NCI-H748 (cell line): ENCODE measurements at regions not wholly inside any gene's neighbourhood (a gene's known extent, or its start where the extent isn't known, plus 50 kb on each side); places are given as distances from the start of the nearest gene placed in this dataset.

Experiments used
- DNase-seq: peaks from one replicate; lab custom pipeline; 2025; ENCODE audit not compliant: unreplicated experiment; lab: John Stamatoyannopoulos, UW

GRCh38 chr4:182142176-182143085, 100.8 kb upstream of the TENM3 start:
- peak; percentile 68 for DNase-seq

DNA sequence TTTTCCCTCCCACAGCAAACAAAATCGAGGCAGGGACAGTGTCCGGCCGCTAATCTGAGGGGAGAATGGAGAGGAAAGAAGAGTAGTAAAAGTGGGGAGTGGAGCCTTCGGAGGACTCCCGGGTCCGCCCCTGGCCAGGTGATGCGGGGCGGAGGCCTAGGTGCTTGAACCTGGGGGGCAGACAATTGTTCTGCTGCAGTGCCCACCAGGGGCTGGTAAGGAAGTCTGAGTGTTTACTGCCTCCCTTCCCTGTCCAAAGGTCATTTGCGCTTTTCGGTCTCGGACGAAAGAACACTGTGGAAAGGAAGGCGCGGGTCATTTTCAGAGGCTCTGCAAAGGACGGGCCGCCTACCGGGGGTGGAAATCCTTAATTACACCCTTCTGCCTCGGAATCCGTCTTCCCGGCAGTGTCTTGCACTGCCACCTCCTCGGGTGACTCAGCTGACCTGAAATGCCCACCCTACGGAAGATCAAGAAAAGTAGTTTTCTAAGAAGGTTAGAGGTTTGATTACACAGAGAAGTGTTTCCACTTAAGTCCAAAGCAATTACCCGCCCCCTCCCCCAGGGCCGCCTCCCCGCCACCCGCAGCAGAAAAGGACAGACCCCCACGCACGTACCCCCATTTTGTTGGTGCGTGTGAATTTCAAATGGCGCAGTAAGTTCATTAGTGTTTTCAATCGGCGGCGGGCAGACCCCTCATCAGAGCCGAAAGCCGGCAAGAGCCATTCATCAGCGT, 99.9 kb upstream of the TENM3 start:
- DNase-seq = peak; percentile 51

- DNase-seq = peak; percentile 86
Measured at GRCh38 chr4:182143822-182144625, 99.2 kb upstream of the TENM3 start.

- peak; percentile 75 for DNase-seq
Measured at GRCh38 chr4:182144626-182145333, 98.4 kb upstream of the TENM3 start.

GRCh38 chr4:182145334-182145905, 97.8 kb upstream of the TENM3 start:
- DNase-seq = peak; percentile 54

DNA sequence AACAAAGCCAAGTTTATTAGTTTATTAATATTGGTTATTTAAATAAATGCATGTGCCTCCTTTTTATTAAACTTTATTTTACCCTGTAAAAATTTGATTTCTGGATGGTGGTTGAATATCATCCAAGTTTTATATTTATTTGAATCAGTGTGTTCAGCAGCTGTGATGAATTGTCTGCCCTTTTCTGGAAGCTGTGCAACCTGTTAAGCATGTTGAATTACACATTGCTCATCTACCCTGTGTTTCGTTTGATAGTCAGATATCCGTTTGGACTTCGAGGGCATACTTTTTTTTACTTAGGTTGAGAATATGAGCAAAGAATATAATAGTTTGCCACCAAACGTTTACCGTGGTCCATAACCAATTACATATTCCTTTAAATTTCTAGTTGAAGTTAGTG, 95.8 kb upstream of the TENM3 start:
- DNase-seq = peak; percentile 22

DNA sequence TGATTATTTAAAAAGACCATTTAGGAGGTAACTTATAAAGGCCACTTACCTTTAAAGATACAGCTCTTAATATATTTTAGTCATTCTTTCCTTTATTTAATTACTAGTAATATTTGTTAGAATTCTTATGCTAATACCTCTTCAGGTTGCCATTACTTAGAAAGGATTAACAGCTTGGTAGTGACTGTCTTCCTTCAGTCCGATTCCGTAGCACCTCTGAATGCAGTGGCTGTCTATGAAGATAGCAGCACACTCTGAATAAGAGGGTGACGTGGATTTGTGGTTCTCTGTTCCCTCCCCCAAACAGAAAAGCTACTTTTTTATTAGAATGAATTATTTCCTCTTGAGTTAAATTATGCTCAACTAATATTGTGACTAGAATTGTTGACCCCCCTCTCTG, 92.6 kb upstream of the TENM3 start:
- DNase-seq = no peak

DNA sequence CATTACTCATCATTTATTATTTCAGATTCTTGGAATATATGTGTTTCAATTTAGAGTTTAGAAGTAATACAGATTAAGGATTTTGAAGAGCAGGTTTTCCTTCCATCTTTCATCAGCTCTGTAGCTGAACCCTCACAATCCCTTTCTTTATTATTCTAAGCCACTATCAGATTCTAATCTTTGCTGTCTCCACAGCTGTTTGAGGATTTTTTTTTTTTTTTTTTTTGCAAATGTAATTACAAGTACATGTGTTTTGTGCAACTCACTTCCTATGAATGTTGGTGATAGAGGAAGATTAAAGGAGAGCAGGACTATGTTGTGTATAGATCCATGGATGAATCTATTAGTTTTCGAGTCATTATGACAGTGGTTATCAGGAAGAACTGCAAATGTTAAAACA, 87.4 kb upstream of the TENM3 start:
- DNase-seq = no peak

- no peak for DNase-seq
Measured at GRCh38 chr4:182163180-182163579, 80.0 kb upstream of the TENM3 start.

DNA sequence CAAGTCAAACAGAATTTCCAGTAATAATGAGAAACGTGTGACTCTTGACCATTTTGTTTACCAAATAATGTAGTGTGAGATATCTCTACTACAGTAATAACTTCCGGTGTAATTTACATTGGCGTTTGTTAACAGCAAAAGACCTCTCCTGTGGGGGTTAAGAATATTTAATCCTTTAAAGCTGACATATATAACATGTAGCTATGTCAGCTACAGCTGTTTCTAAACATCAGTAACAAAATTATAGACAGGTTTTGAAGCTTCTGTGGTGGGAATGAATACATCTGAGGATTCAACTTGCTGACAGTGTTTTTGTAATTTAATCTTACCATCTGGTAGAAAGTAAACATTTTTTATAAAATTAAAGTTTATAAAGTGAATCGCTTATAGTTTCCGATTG, 73.6 kb upstream of the TENM3 start:
- DNase-seq = no peak

- no peak for DNase-seq
Measured at GRCh38 chr4:182169987-182170386, 73.2 kb upstream of the TENM3 start.

GRCh38 chr4:182170417-182170935, 72.7 kb upstream of the TENM3 start:
- DNase-seq = no peak

- DNase-seq = peak; percentile 17
Measured at GRCh38 chr4:182174979-182175378, 68.2 kb upstream of the TENM3 start.

DNA sequence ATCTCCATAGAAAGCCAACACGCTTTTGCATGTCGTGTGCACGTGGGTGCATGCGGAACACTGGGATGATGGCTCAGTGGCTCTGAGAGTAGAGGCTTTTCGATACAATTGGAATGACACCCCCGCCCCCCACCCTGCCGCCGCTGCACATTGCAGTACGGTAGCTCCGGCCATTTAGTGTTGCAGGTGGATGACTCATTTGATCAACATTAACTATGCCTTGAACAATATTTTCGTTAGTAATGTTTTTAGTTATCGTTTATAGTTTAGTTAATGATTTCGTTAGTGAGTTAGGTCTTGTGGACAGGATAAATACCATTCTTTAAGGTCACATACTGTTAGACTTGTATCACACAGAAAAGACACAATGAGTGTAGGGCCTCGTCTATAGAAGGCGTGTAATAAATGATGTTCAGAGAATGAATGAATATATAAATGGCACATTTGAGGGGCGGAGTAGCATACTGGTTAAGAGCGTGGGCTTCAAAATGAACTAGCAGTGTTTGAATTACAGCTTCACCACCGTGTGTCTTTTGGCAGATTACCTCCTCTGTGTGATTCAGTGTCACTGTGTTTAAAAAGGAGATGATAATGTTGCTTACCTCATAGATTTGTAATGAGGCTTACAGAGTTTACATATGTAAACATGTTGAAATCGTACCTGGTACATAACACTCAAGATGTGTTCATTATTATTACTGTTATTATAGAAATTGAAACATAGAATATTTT, 67.2 kb upstream of the TENM3 start:
- DNase-seq = peak; percentile 20

DNA sequence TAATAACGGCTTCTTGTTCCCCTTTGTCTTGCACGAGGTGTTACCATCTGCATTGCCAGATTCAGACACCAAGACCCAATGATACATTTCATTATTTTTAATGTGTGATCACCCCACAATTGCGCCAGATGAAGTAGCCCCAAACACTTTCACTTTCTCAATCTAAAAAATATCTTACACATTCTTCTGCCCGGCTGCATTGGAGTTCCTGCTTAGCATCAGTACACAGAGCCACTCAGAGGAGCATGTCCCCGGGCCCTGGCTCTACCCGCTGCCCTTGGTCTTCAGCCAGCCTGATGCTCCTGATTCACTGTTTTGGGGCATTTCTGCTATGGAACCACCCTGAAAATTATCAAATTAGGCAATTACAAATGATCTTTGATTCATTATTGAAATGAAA, 66.0 kb upstream of the TENM3 start:
- DNase-seq = no peak

GRCh38 chr4:182179105-182179504, 64.1 kb upstream of the TENM3 start:
- DNase-seq = peak; percentile 70

DNA sequence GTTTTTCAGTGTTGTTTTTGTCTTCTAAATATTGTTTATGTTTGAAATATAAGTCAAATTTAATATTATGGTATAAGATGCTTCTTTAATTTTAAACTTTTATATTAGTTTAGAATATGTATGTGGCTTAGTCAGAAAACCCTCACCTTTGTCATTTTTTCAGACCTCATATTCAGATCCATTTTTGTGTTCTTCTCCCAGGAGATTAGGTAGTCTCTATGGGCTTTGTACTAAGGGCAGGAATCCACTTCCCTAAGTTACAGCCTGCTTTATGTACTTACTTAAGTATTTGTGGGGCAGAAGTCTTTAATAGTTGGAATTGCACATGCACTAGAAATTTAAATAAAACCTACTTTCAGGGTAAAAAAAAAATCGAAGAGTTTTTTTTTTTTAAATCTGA, 63.5 kb upstream of the TENM3 start:
- no peak for DNase-seq

DNA sequence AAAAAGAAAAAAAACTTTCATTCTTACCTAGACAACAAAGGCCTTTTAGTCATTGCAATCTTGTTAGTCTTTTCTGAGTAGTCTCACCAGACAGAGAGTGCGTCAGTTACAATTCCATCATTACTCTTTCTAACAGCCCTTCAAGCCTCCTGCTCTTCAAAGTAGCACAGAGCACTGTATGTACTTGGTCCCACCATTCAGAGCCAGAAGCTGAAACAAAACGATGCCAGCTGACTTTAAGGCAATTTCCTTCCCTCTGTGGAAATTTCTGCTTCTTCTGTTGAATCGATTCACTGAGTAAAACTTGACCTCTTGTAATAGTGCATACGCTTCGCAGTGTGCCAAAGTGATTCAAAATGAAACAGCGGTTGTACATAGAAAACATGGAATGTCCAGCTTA, 57.7 kb upstream of the TENM3 start:
- no peak for DNase-seq

DNA sequence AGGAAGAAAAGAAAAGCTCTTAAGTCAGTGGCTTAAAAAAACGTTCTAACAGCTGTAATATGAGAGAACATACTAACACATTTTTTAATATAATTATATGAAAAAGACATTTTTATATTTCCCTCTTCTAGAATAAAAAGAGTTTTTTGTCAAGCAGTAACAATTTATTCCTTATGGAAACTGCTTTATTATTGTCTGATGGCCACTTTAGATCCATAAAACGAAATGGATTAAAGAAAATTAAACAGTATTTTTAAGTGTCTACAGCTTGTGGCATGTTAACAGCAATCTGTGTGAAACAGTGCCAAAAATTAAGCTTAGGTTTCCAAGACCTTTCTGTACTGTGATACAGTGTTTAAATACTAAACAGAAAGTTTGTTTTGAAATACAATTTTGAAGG, 55.5 kb upstream of the TENM3 start:
- DNase-seq = no peak

DNA sequence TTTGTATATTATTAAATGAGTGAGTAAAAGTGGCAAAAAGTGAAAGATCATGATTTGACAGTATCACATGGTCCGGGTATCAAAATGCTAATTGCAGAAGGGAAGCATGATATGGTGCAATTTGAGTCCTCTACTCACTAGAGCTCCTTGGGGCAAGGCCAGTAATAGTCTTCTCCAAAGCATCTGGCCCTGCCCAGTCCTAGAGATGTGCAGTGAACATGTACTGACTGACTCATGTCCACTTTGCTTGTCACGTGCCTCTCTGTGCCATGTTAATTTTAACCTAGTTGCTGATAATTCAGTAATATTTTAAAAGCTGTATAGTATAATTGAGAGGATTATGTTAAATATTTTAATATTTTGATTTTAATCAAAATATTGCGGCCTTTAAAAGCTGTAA, 54.6 kb upstream of the TENM3 start:
- no peak for DNase-seq
